ENCODE measurements at regions not wholly inside any gene's neighbourhood (a gene's known extent, or its start where the extent isn't known, plus 50 kb on each side); places are given as distances from the start of the nearest gene placed in this dataset.

- H3K27me3 ChIP-seq (ENCODE audit: control insufficient read depth in 3 of 3, insufficient read depth in 3 of 3, low read length in 2 of 3): peaks cover 0 to 5% (median 0%) of the 10 kb centered on the region in 3 donors
- H3K9me3 ChIP-seq (ENCODE audit: control insufficient read depth in 4 of 4, insufficient read depth in 3 of 4, low read length in 3 of 4): peaks cover 0 to 9% (median 0%) of the 10 kb centered on the region in 4 donors
- H3K4me3 ChIP-seq: no peak overlapping the region
- no peak overlapping the region for H3K9ac ChIP-seq (ENCODE audit: insufficient read depth in 1 of 2, low read length in 2 of 2)
- TF ChIP-seq, protein P1, sequence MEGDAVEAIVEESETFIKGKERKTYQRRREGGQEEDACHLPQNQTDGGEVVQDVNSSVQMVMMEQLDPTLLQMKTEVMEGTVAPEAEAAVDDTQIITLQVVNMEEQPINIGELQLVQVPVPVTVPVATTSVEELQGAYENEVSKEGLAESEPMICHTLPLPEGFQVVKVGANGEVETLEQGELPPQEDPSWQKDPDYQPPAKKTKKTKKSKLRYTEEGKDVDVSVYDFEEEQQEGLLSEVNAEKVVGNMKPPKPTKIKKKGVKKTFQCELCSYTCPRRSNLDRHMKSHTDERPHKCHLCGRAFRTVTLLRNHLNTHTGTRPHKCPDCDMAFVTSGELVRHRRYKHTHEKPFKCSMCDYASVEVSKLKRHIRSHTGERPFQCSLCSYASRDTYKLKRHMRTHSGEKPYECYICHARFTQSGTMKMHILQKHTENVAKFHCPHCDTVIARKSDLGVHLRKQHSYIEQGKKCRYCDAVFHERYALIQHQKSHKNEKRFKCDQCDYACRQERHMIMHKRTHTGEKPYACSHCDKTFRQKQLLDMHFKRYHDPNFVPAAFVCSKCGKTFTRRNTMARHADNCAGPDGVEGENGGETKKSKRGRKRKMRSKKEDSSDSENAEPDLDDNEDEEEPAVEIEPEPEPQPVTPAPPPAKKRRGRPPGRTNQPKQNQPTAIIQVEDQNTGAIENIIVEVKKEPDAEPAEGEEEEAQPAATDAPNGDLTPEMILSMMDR (IDR thresholded peaks at IDR 0.05; ENCODE audit: control extremely low read depth, extremely low read depth): no peak
- ATAC-seq (ENCODE audit: insufficient read depth, low FRiP score): no peak
- H3K36me3 ChIP-seq (ENCODE audit: control insufficient read depth in 4 of 4, insufficient read depth in 4 of 4, low read length in 4 of 4): no peaks in the 10 kb centered on the region
- H3K27ac ChIP-seq (ENCODE audit: low read depth in 1 of 2, low read length in 1 of 2): no peak overlapping the region
- no peak for DNase-seq
- 22 to 54% methylated on average over 7 of the region's 7 CpGs for WGBS, 2 donors
- no peaks in the 10 kb centered on the region for H3K4me1 ChIP-seq (ENCODE audit: control insufficient read depth in 5 of 5, insufficient read depth in 5 of 5, low read length in 5 of 5)
Measured at GRCh38 chrX:150227321-150227860, 135.7 kb upstream of the MAMLD1 start.

- Histone ChIP-seq H3K9me3 (ENCODE audit: control insufficient read depth in 4 of 4, insufficient read depth in 3 of 4, low read length in 3 of 4) (peaks cover 0 to 9% (median 0%) of the 10 kb centered on the region in 4 donors), H3K36me3 (ENCODE audit: control insufficient read depth in 4 of 4, insufficient read depth in 4 of 4, low read length in 4 of 4) (no peaks in the 10 kb centered on the region), H3K27ac (ENCODE audit: low read depth in 1 of 2, low read length in 1 of 2) (no peak overlapping the region), H3K4me3 (no peak overlapping the region), H3K4me1 (ENCODE audit: control insufficient read depth in 5 of 5, insufficient read depth in 5 of 5, low read length in 5 of 5) (no peaks in the 10 kb centered on the region), H3K27me3 (ENCODE audit: control insufficient read depth in 3 of 3, insufficient read depth in 3 of 3, low read length in 2 of 3) (peaks cover 0 to 5% (median 0%) of the 10 kb centered on the region in 3 donors), H3K9ac (ENCODE audit: insufficient read depth in 1 of 2, low read length in 2 of 2) (no peak overlapping the region)
- TF ChIP-seq, protein P1 (IDR thresholded peaks at IDR 0.05; ENCODE audit: control extremely low read depth, extremely low read depth): no peak
- 74 to 94% methylated on average over 7 of the region's 7 CpGs for WGBS, 2 donors
- DNase-seq (no peak), ATAC-seq (ENCODE audit: insufficient read depth, low FRiP score) (no peak)
Measured at GRCh38 chrX:150227873-150228410, 135.2 kb upstream of the MAMLD1 start.

DNA sequence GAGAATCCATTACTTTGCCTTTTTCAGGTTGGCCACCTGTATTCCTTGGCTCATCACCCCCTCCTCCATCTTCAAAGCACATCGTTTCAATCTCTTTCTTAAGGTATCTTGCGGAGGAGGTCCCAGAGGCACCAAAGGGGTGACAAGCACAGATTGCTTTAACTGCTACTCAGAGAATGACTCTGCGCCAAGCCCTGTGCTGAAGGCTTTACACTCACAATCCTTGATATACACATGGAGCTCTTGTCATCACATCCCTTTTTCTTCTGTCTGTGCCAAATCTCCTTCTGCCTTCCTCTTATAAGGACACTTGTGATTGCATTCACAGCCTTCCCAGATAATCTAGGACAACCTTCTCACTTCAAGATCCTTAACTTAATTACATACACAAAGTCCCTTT is 134.7 kb upstream of the MAMLD1 start:
- Histone ChIP-seq H3K4me3 (no peak overlapping the region), H3K36me3 (ENCODE audit: control insufficient read depth in 4 of 4, insufficient read depth in 4 of 4, low read length in 4 of 4) (no peaks in the 10 kb centered on the region), H3K27ac (ENCODE audit: low read depth in 1 of 2, low read length in 1 of 2) (no peak overlapping the region), H3K9me3 (ENCODE audit: control insufficient read depth in 4 of 4, insufficient read depth in 3 of 4, low read length in 3 of 4) (peaks cover 0 to 9% (median 0%) of the 10 kb centered on the region in 4 donors), H3K4me1 (ENCODE audit: control insufficient read depth in 5 of 5, insufficient read depth in 5 of 5, low read length in 5 of 5) (no peaks in the 10 kb centered on the region), H3K9ac (ENCODE audit: insufficient read depth in 1 of 2, low read length in 2 of 2) (no peak overlapping the region), H3K27me3 (ENCODE audit: control insufficient read depth in 3 of 3, insufficient read depth in 3 of 3, low read length in 2 of 3) (peaks cover 0 to 5% (median 0%) of the 10 kb centered on the region in 3 donors)
- ATAC-seq (ENCODE audit: insufficient read depth, low FRiP score) (no peak), DNase-seq (no peak)
- 77 to 100% methylated on average over 3 of the region's 3 CpGs for WGBS, 2 donors
- TF ChIP-seq, protein P1 (IDR thresholded peaks at IDR 0.05; ENCODE audit: control extremely low read depth, extremely low read depth): no peak
